OCI-LY1 (cell line): ENCODE measurements at regions not wholly inside any gene's neighbourhood (a gene's known extent, or its start where the extent isn't known, plus 50 kb on each side); places are given as distances from the start of the nearest gene placed in this dataset.

ENCODE experiments used
- H2AFZ ChIP-seq: fragments of 200-600 bp; sonication (generic), shearing (Covaris generic); 2 replicates; pipeline ENCODE4 v1.6.0; 2014; ENCODE audit warnings: antibody characterized with exemption, mild to moderate bottlenecking, low read length
- H3F3A ChIP-seq: fragments of 200-600 bp; sonication (generic), shearing (Covaris generic); 2 replicates; pipeline ENCODE4 v1.6.0; 2014; ENCODE audit warnings: mild to moderate bottlenecking, antibody characterized with exemption, low read length, moderate library complexity; ENCODE audit not compliant: insufficient read depth
- H3K27ac ChIP-seq: fragments of 200-600 bp; sonication (generic); 2 replicates; pipeline ENCODE4 v1.5.1; 2014; ENCODE audit warnings: low read length, mixed run types, mild to moderate bottlenecking, low read depth; ENCODE audit not compliant: poor library complexity, severe bottlenecking
- H3K27me3 ChIP-seq: fragments of 200-600 bp; sonication (generic); 2 replicates; pipeline ENCODE4 v1.6.0; 2014; ENCODE audit warnings: antibody characterized with exemption, mild to moderate bottlenecking, low read length, moderate library complexity; ENCODE audit not compliant: insufficient read depth
- H3K36me3 ChIP-seq: fragments of 200-600 bp; sonication (generic); 2 replicates; pipeline ENCODE4 v1.6.1; 2014; ENCODE audit warnings: mild to moderate bottlenecking, antibody characterized with exemption, low read length, moderate library complexity, mixed read lengths; ENCODE audit not compliant: insufficient read depth
- H3K4me1 ChIP-seq: fragments of 200-600 bp; sonication (generic); 2 replicates; pipeline ENCODE4 v1.5.1; 2014; ENCODE audit warnings: mild to moderate bottlenecking, low read length, moderate library complexity; ENCODE audit not compliant: insufficient read depth, severe bottlenecking
- H3K4me2 ChIP-seq: fragments of 200-600 bp; sonication (generic), shearing (Covaris generic); 2 replicates; pipeline ENCODE4 v1.6.1; 2014; ENCODE audit warnings: low read length
- H3K4me3 ChIP-seq: fragments of 200-600 bp; sonication (generic); 2 replicates; pipeline ENCODE4 v1.5.1; 2014; ENCODE audit warnings: low read length, low read depth, mild to moderate bottlenecking, mixed read lengths; ENCODE audit not compliant: poor library complexity, severe bottlenecking
- H3K79me2 ChIP-seq: fragments of 200-600 bp; shearing (Covaris generic); 2 replicates; pipeline ENCODE4 v1.6.1; 2016; ENCODE audit warnings: mixed run types, low read length, mixed read lengths; ENCODE audit not compliant: insufficient read depth
- H3K9ac ChIP-seq: fragments of 200-600 bp; sonication (generic), shearing (Covaris generic); 2 replicates; pipeline ENCODE4 v1.6.1; 2014; ENCODE audit warnings: mild to moderate bottlenecking, low read length, mixed read lengths
- H3K9me2 ChIP-seq: fragments of 200-600 bp; sonication (generic), shearing (Covaris generic); 2 replicates; pipeline ENCODE4 v1.6.1; 2014; ENCODE audit warnings: low read depth, mild to moderate bottlenecking, low read length, mixed read lengths
- H3K9me3 ChIP-seq: fragments of 200-600 bp; shearing (Covaris generic); 2 replicates; pipeline ENCODE4 v1.6.1; 2014; ENCODE audit warnings: low read length, mixed read lengths
- H4K20me1 ChIP-seq: fragments of 200-600 bp; sonication (generic), shearing (Covaris generic); 2 replicates; pipeline ENCODE4 v1.6.0; 2016; ENCODE audit warnings: mild to moderate bottlenecking, low read length; ENCODE audit not compliant: insufficient read depth
- EZH2 ChIP-seq: fragments of 200-600 bp; sonication (generic), shearing (Covaris generic); IDR thresholded peaks from 2 replicates; pipeline ENCODE4 v1.8.0; 2017; ENCODE audit warnings: borderline replicate concordance, mixed run types, mild to moderate bottlenecking, antibody characterized with exemption, low read length, moderate library complexity, mixed read lengths
- TF ChIP-seq, protein P1 (sequence below): fragments of 200-600 bp; sonication (generic), shearing (Covaris generic); IDR thresholded peaks from 2 replicates; pipeline ENCODE4 v1.5.1; 2017; ENCODE audit warnings: mild to moderate bottlenecking, antibody characterized with exemption, low read length, moderate library complexity, mixed read lengths

DNA sequence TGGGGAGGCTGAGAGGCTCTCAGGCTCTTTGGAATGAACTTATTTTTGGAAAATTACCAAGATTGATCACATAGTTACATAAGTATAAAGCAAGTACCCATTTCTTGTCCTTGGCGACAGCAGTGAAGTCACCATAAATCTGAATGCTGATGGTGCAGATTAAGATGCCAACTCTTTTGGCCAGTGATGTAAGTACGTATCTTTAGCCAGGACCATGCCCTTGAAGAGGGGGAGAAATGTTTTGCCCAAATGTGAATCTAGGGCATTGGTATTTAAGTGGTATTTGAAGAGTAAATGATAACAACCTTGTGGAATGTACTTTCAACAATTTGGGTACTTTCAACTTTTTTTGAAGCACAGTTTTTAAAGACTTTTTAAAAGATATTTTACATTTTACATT is 68.2 kb upstream of the RAD23B start:
- H3K4me3 ChIP-seq = no peak overlapping the region
- TF ChIP-seq, protein P1, sequence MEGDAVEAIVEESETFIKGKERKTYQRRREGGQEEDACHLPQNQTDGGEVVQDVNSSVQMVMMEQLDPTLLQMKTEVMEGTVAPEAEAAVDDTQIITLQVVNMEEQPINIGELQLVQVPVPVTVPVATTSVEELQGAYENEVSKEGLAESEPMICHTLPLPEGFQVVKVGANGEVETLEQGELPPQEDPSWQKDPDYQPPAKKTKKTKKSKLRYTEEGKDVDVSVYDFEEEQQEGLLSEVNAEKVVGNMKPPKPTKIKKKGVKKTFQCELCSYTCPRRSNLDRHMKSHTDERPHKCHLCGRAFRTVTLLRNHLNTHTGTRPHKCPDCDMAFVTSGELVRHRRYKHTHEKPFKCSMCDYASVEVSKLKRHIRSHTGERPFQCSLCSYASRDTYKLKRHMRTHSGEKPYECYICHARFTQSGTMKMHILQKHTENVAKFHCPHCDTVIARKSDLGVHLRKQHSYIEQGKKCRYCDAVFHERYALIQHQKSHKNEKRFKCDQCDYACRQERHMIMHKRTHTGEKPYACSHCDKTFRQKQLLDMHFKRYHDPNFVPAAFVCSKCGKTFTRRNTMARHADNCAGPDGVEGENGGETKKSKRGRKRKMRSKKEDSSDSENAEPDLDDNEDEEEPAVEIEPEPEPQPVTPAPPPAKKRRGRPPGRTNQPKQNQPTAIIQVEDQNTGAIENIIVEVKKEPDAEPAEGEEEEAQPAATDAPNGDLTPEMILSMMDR = no peak
- no peak for TF ChIP-seq EZH2
- H3F3A ChIP-seq = no peaks in the 10 kb centered on the region
- no peaks in the 10 kb centered on the region for H3K36me3 ChIP-seq
- H3K27me3 ChIP-seq = no peaks in the 10 kb centered on the region; the same call in 1 of the 2 replicates
- H3K9ac ChIP-seq = no peak overlapping the region
- H3K4me1 ChIP-seq = no peaks in the 10 kb centered on the region
- no peaks in the 10 kb centered on the region for H3K9me3 ChIP-seq
- no peak overlapping the region for H2AFZ ChIP-seq
- no peak overlapping the region for H3K4me2 ChIP-seq
- no peaks in the 10 kb centered on the region for H4K20me1 ChIP-seq
- no peak overlapping the region for H3K27ac ChIP-seq
- H3K79me2 ChIP-seq = no peaks in the 10 kb centered on the region
- H3K9me2 ChIP-seq = no peaks in the 10 kb centered on the region

DNA sequence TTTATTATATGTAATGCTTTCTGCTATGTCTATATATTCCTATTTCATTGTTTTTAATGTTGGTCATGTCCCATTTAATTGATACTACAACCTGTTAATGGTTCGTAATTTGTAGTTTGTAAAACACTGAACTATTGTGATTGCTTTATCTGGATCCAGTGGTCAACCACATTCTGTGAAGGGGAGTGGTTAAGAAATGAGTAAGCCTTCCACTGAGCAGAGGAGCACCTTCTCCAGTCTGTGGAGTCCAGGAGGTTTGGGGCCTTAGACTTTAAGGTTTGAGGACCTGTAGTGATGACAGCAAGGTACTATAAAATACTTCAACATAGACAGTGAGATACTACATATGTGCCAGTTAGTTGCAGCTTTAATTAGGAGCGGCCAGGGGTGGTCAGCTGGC is 67.7 kb upstream of the RAD23B start:
- no peaks in the 10 kb centered on the region for H3F3A ChIP-seq
- H4K20me1 ChIP-seq = no peaks in the 10 kb centered on the region
- H3K4me1 ChIP-seq = no peaks in the 10 kb centered on the region
- no peaks in the 10 kb centered on the region for H3K36me3 ChIP-seq
- H3K79me2 ChIP-seq = no peaks in the 10 kb centered on the region
- no peak overlapping the region for H3K9ac ChIP-seq
- H3K9me3 ChIP-seq = no peaks in the 10 kb centered on the region
- TF ChIP-seq, protein P1 = no peak
- TF ChIP-seq EZH2 = no peak
- H3K4me3 ChIP-seq = no peak overlapping the region
- H2AFZ ChIP-seq = no peak overlapping the region
- H3K27me3 ChIP-seq = no peaks in the 10 kb centered on the region; the same call in 1 of the 2 replicates
- H3K4me2 ChIP-seq = no peak overlapping the region
- no peaks in the 10 kb centered on the region for H3K9me2 ChIP-seq
- H3K27ac ChIP-seq = no peak overlapping the region

DNA sequence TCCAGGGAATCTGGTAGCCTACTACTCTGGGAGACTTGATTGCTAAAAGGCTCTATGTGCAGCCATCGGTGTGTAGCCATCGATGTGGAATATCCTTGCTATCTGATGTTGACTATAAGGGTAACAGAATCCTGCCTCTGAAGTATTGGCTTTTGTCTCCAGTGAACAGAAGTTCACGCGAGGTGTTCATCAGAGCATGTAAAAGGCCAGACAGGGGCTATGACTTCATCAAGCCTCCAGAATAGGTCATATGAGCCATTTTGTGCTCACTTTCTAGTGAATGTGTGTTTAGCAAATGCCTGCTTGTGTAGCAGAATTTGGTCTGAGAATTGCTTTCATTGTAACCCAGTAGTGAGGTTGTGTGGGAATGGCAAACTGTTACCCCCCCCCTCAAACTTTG is 66.8 kb upstream of the RAD23B start:
- Histone ChIP-seq H3K4me1 (no peaks in the 10 kb centered on the region), H3K9ac (no peak overlapping the region), H3K4me2 (no peak overlapping the region), H2AFZ (no peak overlapping the region), H3K9me3 (no peaks in the 10 kb centered on the region), H3F3A (no peaks in the 10 kb centered on the region), H3K27ac (no peak overlapping the region), H3K27me3 (no peaks in the 10 kb centered on the region; the same call in 1 of the 2 replicates), H3K36me3 (no peaks in the 10 kb centered on the region), H3K4me3 (no peak overlapping the region), H3K79me2 (no peaks in the 10 kb centered on the region), H3K9me2 (no peaks in the 10 kb centered on the region), H4K20me1 (no peaks in the 10 kb centered on the region)
- no peak for TF ChIP-seq EZH2
- TF ChIP-seq, protein P1 = no peak
